ENCODE measurements at regions not wholly inside any gene's neighbourhood (a gene's known extent, or its start where the extent isn't known, plus 50 kb on each side); places are given as distances from the start of the nearest gene placed in this dataset.

- ATAC-seq = no peak
- H3K36me3 ChIP-seq (ENCODE audit: control insufficient read depth, insufficient read depth, low read length) = no peaks in the 10 kb centered on the region
- no peaks in the 10 kb centered on the region for H3K79me2 ChIP-seq (ENCODE audit: control insufficient read depth, insufficient read depth, low read length)
- POLR2A ChIA-PET = no interaction called here
- WGBS (ENCODE audit: insufficient coverage, low coverage, missing lambda C conversion rate) = 3% methylated on average over 7 of the region's 7 CpGs
- no peaks in the 10 kb centered on the region for H4K20me1 ChIP-seq (replicated peaks; ENCODE audit: control insufficient read depth, insufficient read depth, low read length)
- TF ChIP-seq ZFP91 (CRISPR knock-in tag; IDR thresholded peaks at IDR 0.05) (no peak), NR2C1 (IDR thresholded peaks at IDR 0.05) (no peak), NR2C1 (tag; IDR thresholded peaks at IDR 0.05) (no peak), KAT7 (CRISPR knock-in tag; IDR thresholded peaks at IDR 0.05; ENCODE audit: borderline replicate concordance) (no peak), ZNF347 (CRISPR knock-in tag; IDR thresholded peaks at IDR 0.05; ENCODE audit: low read depth) (no peak), SOX6 (IDR thresholded peaks at IDR 0.05) (no peak), CREBBP (IDR thresholded peaks at IDR 0.05; ENCODE audit: low read depth, low read length) (no peak)
- CTCF ChIA-PET (ENCODE audit: low intra/inter-chr PET ratio) = no interaction called here
- no TSS peak for BruUV-seq (replicated peaks)
- H3K9me1 ChIP-seq (ENCODE audit: control insufficient read depth, insufficient read depth, low read length) = no peaks in the 10 kb centered on the region
- H3K9ac ChIP-seq (ENCODE audit: insufficient read depth in 1 of 2, low read depth in 2 of 2, low read length in 2 of 2) = no peak overlapping the region
- DNase-seq (ENCODE audit: extremely low read depth in 1 of 4, low spot score in 3 of 4) = no peak
- in situ Hi-C loops (cut with MboI) (no loop called here), intact Hi-C loops (cut with micrococcal nuclease) (no loop called here)
- no peak for FAIRE-seq
- no peaks in the 10 kb centered on the region for H3K4me1 ChIP-seq (replicated peaks in 1 of 2; ENCODE audit: control insufficient read depth in 2 of 2, insufficient read depth in 2 of 2, low read length in 2 of 2)
- no peak overlapping the region for H3K4me3 ChIP-seq
- H3K4me2 ChIP-seq (ENCODE audit: insufficient read depth, low read length) = no peak overlapping the region
- no peak overlapping the region for H3K27ac ChIP-seq (ENCODE audit: extremely low read depth, low read depth, low read length)
- H2AFZ ChIP-seq (ENCODE audit: low read depth, low read length) = no peak overlapping the region
- H3K9me3 ChIP-seq (replicated peaks; ENCODE audit: control insufficient read depth, insufficient read depth, low read depth, low read length) = no peaks in the 10 kb centered on the region
- peaks cover 0 to 16% of the 10 kb centered on the region in 2 experiments; a peak in 3 of 5 replicates for H3K27me3 ChIP-seq (ENCODE audit: control insufficient read depth in 2 of 2, insufficient read depth in 2 of 2, low read length in 2 of 2)
These were observed 248.9 kb upstream of the MKI67 start for GRCh38 chr10:128375171-128375570.

Measured in K562 (cell line).